Fibroblast of mammary gland (primary cell): ENCODE measurements at regions not wholly inside any gene's neighbourhood (a gene's known extent, or its start where the extent isn't known, plus 50 kb on each side); places are given as distances from the start of the nearest gene placed in this dataset.

ENCODE experiments used
- DNase-seq: peaks from one replicate; pipeline ENCODE4 v3.0.0-alpha.2; 2010; ENCODE audit warnings: low read depth
- H3K4me3 ChIP-seq: 2 replicates; pipeline ENCODE4 v1.5.1; 2011; ENCODE audit warnings: low read depth, mild to moderate bottlenecking, low read length, moderate library complexity; ENCODE audit not compliant: control insufficient read depth
- TF ChIP-seq, protein P1 (sequence below): conservative IDR thresholded peaks from 2 replicates; pipeline ENCODE4 v1.5.1; 2011; ENCODE audit warnings: low read depth, low read length, inconsistent platforms; ENCODE audit not compliant: control insufficient read depth, insufficient read depth

DNA sequence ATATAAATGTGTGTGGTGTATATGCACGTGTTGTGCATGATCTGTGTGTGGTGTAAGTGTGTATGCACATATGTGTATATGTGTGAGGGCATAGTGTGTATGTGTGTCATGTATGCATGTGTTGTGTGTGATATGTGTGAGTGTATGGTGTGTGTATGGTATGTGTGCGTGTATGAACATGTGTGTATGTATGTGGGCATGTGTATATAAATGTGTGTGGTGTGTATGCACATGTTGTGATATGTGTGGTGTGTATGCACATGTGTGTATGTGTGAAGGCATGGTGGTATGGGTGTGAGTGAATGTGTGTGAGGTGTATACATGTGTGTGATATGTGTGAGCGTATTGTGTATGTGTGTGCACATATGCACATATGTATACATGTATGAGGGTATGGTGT, 198.7 kb downstream of the RBFOX3 start:
- H3K4me3 ChIP-seq, result no peak overlapping the region
- TF ChIP-seq, protein P1, sequence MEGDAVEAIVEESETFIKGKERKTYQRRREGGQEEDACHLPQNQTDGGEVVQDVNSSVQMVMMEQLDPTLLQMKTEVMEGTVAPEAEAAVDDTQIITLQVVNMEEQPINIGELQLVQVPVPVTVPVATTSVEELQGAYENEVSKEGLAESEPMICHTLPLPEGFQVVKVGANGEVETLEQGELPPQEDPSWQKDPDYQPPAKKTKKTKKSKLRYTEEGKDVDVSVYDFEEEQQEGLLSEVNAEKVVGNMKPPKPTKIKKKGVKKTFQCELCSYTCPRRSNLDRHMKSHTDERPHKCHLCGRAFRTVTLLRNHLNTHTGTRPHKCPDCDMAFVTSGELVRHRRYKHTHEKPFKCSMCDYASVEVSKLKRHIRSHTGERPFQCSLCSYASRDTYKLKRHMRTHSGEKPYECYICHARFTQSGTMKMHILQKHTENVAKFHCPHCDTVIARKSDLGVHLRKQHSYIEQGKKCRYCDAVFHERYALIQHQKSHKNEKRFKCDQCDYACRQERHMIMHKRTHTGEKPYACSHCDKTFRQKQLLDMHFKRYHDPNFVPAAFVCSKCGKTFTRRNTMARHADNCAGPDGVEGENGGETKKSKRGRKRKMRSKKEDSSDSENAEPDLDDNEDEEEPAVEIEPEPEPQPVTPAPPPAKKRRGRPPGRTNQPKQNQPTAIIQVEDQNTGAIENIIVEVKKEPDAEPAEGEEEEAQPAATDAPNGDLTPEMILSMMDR, result no peak
- DNase-seq, result no peak

DNA sequence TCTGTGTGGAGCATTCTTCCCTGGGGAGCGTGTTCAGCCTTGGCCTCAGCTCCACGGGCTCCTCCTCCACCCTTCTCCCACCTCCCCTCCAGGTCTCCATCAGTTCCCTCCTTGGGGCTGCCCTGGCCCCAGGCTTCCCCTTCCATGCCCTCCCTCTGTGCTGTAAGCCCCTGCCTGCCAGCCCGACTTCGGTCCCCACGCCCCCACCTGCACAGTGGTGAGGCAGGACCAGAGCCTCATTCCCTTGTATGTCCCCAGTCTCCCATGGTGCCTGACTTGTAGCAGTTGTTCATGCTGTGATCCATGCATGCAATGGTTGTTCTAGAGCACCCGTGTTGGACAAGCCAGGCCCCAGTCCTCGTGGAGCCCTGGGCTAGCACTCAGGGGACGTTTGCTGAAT, 199.4 kb downstream of the RBFOX3 start:
- no peak for DNase-seq
- no peak overlapping the region for H3K4me3 ChIP-seq
- TF ChIP-seq, protein P1, result no peak

DNA sequence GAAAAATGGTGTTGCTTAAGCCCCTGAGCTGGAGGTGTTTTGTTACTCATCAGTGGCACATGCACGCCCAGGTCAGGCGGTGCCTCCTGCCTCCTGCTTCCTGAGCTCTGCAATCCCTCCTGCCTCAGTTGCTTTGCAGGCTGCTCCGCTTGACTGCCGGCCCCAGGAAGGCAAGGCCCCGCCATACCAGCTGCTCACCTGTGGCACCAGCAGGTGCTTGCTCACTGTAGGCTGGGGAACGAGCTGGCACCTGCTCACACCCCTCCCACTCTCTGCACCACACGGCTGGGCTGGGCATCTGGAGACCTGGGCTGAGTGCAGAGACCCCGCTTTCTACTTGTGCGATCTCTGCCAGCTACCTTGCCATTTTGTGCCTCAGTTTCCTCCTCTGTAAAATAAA, 200.2 kb downstream of the RBFOX3 start:
- no peak overlapping the region for H3K4me3 ChIP-seq
- no peak for DNase-seq
- TF ChIP-seq, protein P1, result no peak

DNA sequence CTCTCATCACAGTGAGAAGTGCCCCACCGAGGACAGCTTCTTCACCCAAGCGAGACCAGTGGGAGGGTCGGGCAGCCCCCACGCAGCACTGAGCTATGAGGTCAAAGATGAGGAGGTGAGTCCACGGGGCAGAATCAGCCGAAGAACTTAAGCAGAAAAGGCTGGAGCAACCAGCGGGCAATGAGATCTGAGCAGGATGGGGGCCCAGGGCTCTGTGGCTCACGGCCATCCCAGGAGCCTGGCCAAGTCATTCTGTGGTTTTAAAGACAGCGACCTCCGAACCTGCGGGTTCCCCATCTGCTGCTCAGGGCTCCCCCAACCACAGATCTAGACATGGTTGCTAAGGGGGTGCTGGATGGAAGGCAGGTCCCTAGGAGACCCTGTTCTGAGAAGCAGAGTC, 202.6 kb downstream of the RBFOX3 start:
- DNase-seq, result no peak
- TF ChIP-seq, protein P1, result no peak

DNA sequence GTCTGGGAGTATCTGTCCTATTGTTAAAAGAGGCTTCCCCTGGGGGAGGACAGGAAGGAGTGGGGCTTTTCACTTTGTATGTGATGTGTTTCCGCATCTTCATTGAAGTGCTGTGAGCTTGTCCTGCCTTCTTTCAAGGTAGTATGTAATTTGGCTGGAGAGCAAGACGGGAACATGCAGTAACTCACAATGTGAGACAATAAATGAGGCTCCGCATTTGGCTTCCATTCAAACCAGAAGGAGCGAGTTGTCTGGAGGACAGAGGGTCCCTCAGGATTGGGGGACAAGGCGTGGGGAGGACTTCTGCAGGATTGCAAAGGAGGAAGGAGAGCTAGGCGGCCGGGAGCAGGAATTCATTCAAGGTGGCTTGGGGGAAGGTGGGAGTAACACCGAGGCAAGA, 203.5 kb downstream of the RBFOX3 start:
- no peak for DNase-seq
- H3K4me3 ChIP-seq, result no peak overlapping the region
- TF ChIP-seq, protein P1, result no peak

More for the DNA sequence above, 202.6 kb downstream of the RBFOX3 start:
- H3K4me3 ChIP-seq, result no peak overlapping the region

DNA sequence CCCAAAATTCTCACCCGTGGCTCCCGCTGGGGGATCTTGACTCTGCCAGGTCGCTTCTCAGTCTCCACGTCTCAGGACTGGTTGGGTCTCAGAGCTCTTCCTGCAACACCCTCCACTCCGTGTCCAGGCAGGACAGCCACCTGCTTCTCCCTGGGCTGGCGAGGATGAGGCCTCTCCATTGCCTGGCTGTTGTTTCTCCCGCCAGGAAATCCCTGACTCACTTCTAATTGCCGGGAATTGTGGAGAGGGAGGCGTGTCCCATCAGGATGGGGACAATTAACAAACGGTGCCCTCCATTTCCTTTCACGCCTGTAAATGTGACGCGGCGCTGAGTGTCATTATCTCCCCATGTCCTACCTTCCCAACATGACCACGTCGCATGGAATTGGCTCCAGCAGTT, 204.5 kb downstream of the RBFOX3 start:
- H3K4me3 ChIP-seq, result no peak overlapping the region
- TF ChIP-seq, protein P1, result no peak
- DNase-seq, result no peak

DNA sequence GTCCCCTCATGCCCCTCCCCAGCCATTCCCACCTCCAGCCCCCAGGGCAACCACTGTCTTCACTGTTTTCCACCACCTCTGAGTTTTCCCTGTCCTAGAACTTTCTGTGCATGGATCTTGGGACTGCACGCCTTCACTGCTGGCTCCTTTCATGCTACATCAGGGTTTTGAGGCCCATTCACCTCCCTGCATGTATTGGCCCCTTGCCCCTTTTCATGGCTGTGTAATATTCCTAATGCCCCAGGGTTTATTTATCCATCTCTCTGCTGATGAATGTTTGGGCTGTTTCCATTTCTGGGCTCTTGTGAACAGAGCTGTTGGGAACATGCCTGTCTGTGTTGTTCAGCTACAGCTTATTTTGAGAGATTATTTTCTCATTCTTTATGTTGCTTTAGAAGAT, 205.0 kb downstream of the RBFOX3 start:
- no peak for DNase-seq
- TF ChIP-seq, protein P1, result no peak
- H3K4me3 ChIP-seq, result no peak overlapping the region
